H1 (cell line): ENCODE measurements at regions not wholly inside any gene's neighbourhood (a gene's known extent, or its start where the extent isn't known, plus 50 kb on each side); places are given as distances from the start of the nearest gene placed in this dataset.
A peak's percentile ranks its signal among the peaks of the same experiment; 100 is the strongest.

ENCODE experiments used
- ATF3 ChIP-seq: IDR thresholded peaks from 2 replicates; pipeline ENCODE4 v1.6.1; 2011; ENCODE audit warnings: low read depth, mild to moderate bottlenecking, low read length; ENCODE audit not compliant: insufficient read depth
- CHD7 ChIP-seq: fragments of 300-600 bp; sonication (generic); IDR thresholded peaks from 2 replicates; pipeline ENCODE4 v1.7.1; 2012; ENCODE audit warnings: low read length, moderate library complexity, mild to moderate bottlenecking, inconsistent platforms; ENCODE audit not compliant: insufficient replicate concordance
- EGR1 ChIP-seq: IDR thresholded peaks from 2 replicates; pipeline ENCODE4 v1.6.1; 2011; ENCODE audit warnings: low read depth, low read length, borderline replicate concordance
- GABPA ChIP-seq: IDR thresholded peaks from 2 replicates; pipeline ENCODE4 v1.6.1; 2011; ENCODE audit warnings: mild to moderate bottlenecking, low read length, moderate library complexity, borderline replicate concordance; ENCODE audit not compliant: insufficient read depth
- HDAC2 ChIP-seq, 2 experiments: fragments of 300-600 bp in 1 of 2; sonication (generic) in 1 of 2; IDR thresholded peaks; 2 replicates each; pipeline ENCODE4 v1.6.1; 2011 to 2012; ENCODE audit warnings: low read depth in 2 of 2, low read length in 2 of 2, mild to moderate bottlenecking in 2 of 2, moderate library complexity in 2 of 2, borderline replicate concordance in 1 of 2, inconsistent platforms in 1 of 2
- SP1 ChIP-seq: IDR thresholded peaks from 2 replicates; pipeline ENCODE4 v1.6.1; 2011; ENCODE audit warnings: low read depth, low read length
- SP4 ChIP-seq: IDR thresholded peaks from 2 replicates; pipeline ENCODE4 v1.6.1; 2012; ENCODE audit warnings: low read length, inconsistent platforms
- TCF12 ChIP-seq: IDR thresholded peaks from 2 replicates; pipeline ENCODE4 v1.6.1; 2011; ENCODE audit warnings: low read depth, mild to moderate bottlenecking, low read length

GRCh38 chr7:35985126-35985754 lies 167.8 kb upstream of the EEPD1 start (continued):
- TF ChIP-seq ATF3 (no peak), GABPA (no peak), CHD7 (no peak), SP1 (no peak), TCF12 (0 out of 2 replicates have a peak, but pooled peaks have one; percentile 31), HDAC2 (IDR thresholded peaks at IDR 0.05; ENCODE audit: borderline replicate concordance in 1 of 2, low read depth in 2 of 2, low read length in 2 of 2) (no peak), SP4 (no peak), EGR1 (no peak)
